ENCODE measurements at regions not wholly inside any gene's neighbourhood (a gene's known extent, or its start where the extent isn't known, plus 50 kb on each side); places are given as distances from the start of the nearest gene placed in this dataset.

GRCh38 chr12:11524446-11524845 lies 125.0 kb upstream of the ETV6 start:
- TF ChIP-seq CTCF (IDR thresholded peaks at IDR 0.05) (no peak), POLR2A (IDR thresholded peaks at IDR 0.05) (no peak)

Data from esophagus squamous epithelium (tissue), 4 donors.